Spleen (tissue), 11 donors: ENCODE measurements at regions not wholly inside any gene's neighbourhood (a gene's known extent, or its start where the extent isn't known, plus 50 kb on each side); places are given as distances from the start of the nearest gene placed in this dataset.
A peak's percentile ranks its signal among the peaks of the same experiment; 100 is the strongest.

ENCODE experiments used
- DNase-seq: peaks from one replicate; pipeline ENCODE4 v3.0.0-alpha.2; 2020
- H3K27ac ChIP-seq, 8 donors: fragments of 200-600 bp; sonication (generic) in 7 of 8; 1 replicate in 4 of 8; 2 replicates in 4 of 8; pipeline versions ENCODE4 v1.5.0 to v1.8.0; 2016 to 2021; ENCODE audit warnings: inconsistent platforms in 4 of 8, mild to moderate bottlenecking in 4 of 8, moderate library complexity in 1 of 8
- H3K27me3 ChIP-seq, 7 donors: fragments of 200-600 bp; sonication (generic) in 6 of 7; replicated peaks in 1 of 7; 1 replicate in 4 of 7; 2 replicates in 3 of 7; pipeline versions ENCODE4 v1.5.0 to v1.8.0; 2016 to 2021; ENCODE audit warnings: inconsistent platforms in 3 of 7, mild to moderate bottlenecking in 1 of 7
- H3K36me3 ChIP-seq, 6 donors: fragments of 200-600 bp; sonication (generic) in 5 of 6; 1 replicate in 4 of 6; 2 replicates in 2 of 6; pipeline versions ENCODE4 v1.5.0 to v1.8.0; 2016 to 2021; ENCODE audit warnings: inconsistent platforms in 2 of 6
- H3K4me1 ChIP-seq, 6 donors: fragments of 200-600 bp; sonication (generic) in 5 of 6; 1 replicate in 3 of 6; 2 replicates in 3 of 6; pipeline versions ENCODE4 v1.5.0 to v1.8.0; 2016 to 2021; ENCODE audit warnings: inconsistent platforms in 3 of 6
- H3K4me3 ChIP-seq, 8 donors: fragments of 200-600 bp; sonication (generic) in 7 of 8; 1 replicate in 4 of 8; 2 replicates in 4 of 8; pipeline versions ENCODE4 v1.5.0 to v1.8.0; 2016 to 2021; ENCODE audit warnings: inconsistent platforms in 4 of 8, mild to moderate bottlenecking in 4 of 8, moderate library complexity in 2 of 8
- H3K9me3 ChIP-seq, 8 donors: fragments of 200-600 bp; sonication (generic) in 7 of 8; 1 replicate in 4 of 8; 2 replicates in 4 of 8; pipeline versions ENCODE4 v1.5.0 to v1.8.0; 2016 to 2021; ENCODE audit warnings: inconsistent platforms in 4 of 8
- POLR2A ChIP-seq, 3 donors: fragments of 450-650 bp; IDR thresholded peaks; one replicate each; pipeline ENCODE4 v1.5.1; 2017; ENCODE audit warnings: antibody characterized with exemption in 3 of 3, mild to moderate bottlenecking in 1 of 3
- POLR2AphosphoS5 ChIP-seq, 3 donors: sonication (generic); formaldehyde crosslinking; IDR thresholded peaks; one replicate each; pipeline ENCODE4 v1.5.1; 2017; ENCODE audit warnings: antibody characterized with exemption in 3 of 3
- WGBS, 5 donors: extraction: QIAGEN DNeasy Blood & Tissue Kit in 3 of 5; methylation state at CpG; one replicate each; pipeline versions ENCODE4 v1.1.5 to v1.1.7; 2013 to 2018; 5-methylcytosine and 5-hydroxymethylcytosine counted together
- intact Hi-C: fragments of 100-400 bp; cut with DNase I; formaldehyde crosslinking; loops from one replicate; pipeline ENCODE4 v1.15.0; 2023; ENCODE audit warnings: low total_unique reads
- TF ChIP-seq, protein P1 (sequence below), 11 experiments: fragments of 200-600 bp in 7 of 11; fragments of 450-650 bp in 4 of 11; sonication (generic) in 4 of 11; IDR thresholded peaks in 8 of 11; conservative IDR thresholded peaks in 3 of 11; 1 replicate in 7 of 11; 2 replicates in 4 of 11; pipeline versions ENCODE4 v1.4.0 to v1.8.0; 2016 to 2021; ENCODE audit warnings: antibody characterized with exemption in 11 of 11, inconsistent platforms in 4 of 11, mild to moderate bottlenecking in 1 of 11
- donor health status: healthy with polysubstance abuse.
- donor health status: DM: no; HTN: no; CAD: no; lungs with moderate emphysema.
- donor health status: DM: no; HTN: no; CAD: no.
- donor health status: Bipolar disorder and iron deficiency.
- donor health status: healthy.
- donor health status: DM: no; HTN: no; CAD: no.
- donor health status: DM: yes; HTN: yes; CAD: no.

- no peaks in the 10 kb centered on the region for H3K27me3 ChIP-seq
- H3K9me3 ChIP-seq, result peaks cover 9 to 84% (median 42%) of the 10 kb centered on the region in 8 donors
- H3K36me3 ChIP-seq, result no peaks in the 10 kb centered on the region
- WGBS, 5 donors, result 85 to 93% (median 90%) methylated on average over 3 of the region's 3 CpGs
- no peak overlapping the region for H3K4me3 ChIP-seq
- peaks cover 0 to 4% (median 0%) of the 10 kb centered on the region in 6 donors for H3K4me1 ChIP-seq
- H3K27ac ChIP-seq, result no peak overlapping the region
- TF ChIP-seq POLR2A (IDR thresholded peaks at IDR 0.05) (no peak), POLR2AphosphoS5 (IDR thresholded peaks at IDR 0.05) (no peak)
- TF ChIP-seq, protein P1, sequence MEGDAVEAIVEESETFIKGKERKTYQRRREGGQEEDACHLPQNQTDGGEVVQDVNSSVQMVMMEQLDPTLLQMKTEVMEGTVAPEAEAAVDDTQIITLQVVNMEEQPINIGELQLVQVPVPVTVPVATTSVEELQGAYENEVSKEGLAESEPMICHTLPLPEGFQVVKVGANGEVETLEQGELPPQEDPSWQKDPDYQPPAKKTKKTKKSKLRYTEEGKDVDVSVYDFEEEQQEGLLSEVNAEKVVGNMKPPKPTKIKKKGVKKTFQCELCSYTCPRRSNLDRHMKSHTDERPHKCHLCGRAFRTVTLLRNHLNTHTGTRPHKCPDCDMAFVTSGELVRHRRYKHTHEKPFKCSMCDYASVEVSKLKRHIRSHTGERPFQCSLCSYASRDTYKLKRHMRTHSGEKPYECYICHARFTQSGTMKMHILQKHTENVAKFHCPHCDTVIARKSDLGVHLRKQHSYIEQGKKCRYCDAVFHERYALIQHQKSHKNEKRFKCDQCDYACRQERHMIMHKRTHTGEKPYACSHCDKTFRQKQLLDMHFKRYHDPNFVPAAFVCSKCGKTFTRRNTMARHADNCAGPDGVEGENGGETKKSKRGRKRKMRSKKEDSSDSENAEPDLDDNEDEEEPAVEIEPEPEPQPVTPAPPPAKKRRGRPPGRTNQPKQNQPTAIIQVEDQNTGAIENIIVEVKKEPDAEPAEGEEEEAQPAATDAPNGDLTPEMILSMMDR (IDR thresholded peaks at IDR 0.05 in 8 of 11, conservative IDR thresholded peaks at IDR 0.05 in 3 of 11), result no peak
- DNase-seq, result no peak
- intact Hi-C loops, result no loop called here
Measured at GRCh38 chr3:104281713-104282112, 1085.0 kb upstream of the ALCAM start.

DNA sequence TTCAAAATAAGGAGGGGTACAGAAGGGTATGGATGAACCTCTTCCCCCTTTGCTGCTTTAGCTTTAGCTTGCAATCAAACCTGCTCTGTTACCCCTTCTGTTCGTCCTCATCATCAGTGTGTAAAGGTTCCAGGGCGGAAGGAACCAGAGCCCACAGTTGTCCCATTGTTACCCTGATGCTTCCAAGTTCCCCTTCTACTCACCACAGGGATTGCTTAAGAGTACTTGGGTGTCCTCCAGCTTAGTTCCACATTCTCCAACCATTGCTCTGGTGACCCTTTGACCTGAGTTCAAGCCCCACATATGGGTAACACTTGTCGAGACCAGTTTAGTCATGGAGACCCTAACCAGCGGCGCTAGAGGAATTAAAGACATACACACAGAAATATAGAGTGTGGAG, 1080.1 kb upstream of the ALCAM start:
- Histone ChIP-seq H3K9me3 (peaks cover 1 to 56% (median 36%) of the 10 kb centered on the region in 8 donors), H3K4me1 (peaks cover 0 to 9% (median 0%) of the 10 kb centered on the region in 6 donors), H3K36me3 (no peaks in the 10 kb centered on the region), H3K27me3 (no peaks in the 10 kb centered on the region), H3K27ac (no peak overlapping the region), H3K4me3 (no peak overlapping the region)
- intact Hi-C loops, result no loop called here
- DNase-seq, result no peak
- 84 to 91% (median 91%) methylated on average over 5 of the region's 5 CpGs for WGBS, 5 donors
- TF ChIP-seq POLR2AphosphoS5 (IDR thresholded peaks at IDR 0.05) (no peak), POLR2A (IDR thresholded peaks at IDR 0.05) (no peak)
- TF ChIP-seq, protein P1 (IDR thresholded peaks at IDR 0.05 in 8 of 11, conservative IDR thresholded peaks at IDR 0.05 in 3 of 11), result no peak

GRCh38 chr3:104291437-104291851, 1075.3 kb upstream of the ALCAM start:
- WGBS, 5 donors, result 43 to 63% (median 48%) methylated on average over 3 of the region's 3 CpGs
- peaks cover 0 to 14% (median 12%) of the 10 kb centered on the region in 8 donors for H3K9me3 ChIP-seq
- H3K36me3 ChIP-seq, result no peaks in the 10 kb centered on the region
- peak overlapping the region in 3 of 8 donors; percentile 19 to 57 (median 42) for H3K27ac ChIP-seq
- DNase-seq, result no peak
- intact Hi-C loops, result no loop called here
- H3K4me3 ChIP-seq, result peak overlapping the region in 4 of 8 donors; percentile 9 to 43 (median 21)
- H3K4me1 ChIP-seq, result peaks cover 0 to 14% (median 0%) of the 10 kb centered on the region in 6 donors
- TF ChIP-seq POLR2A (IDR thresholded peaks at IDR 0.05) (no peak), POLR2AphosphoS5 (IDR thresholded peaks at IDR 0.05) (no peak)
- TF ChIP-seq, protein P1 (IDR thresholded peaks at IDR 0.05 in 8 of 11, conservative IDR thresholded peaks at IDR 0.05 in 3 of 11), result no peak
- H3K27me3 ChIP-seq, result no peaks in the 10 kb centered on the region

DNA sequence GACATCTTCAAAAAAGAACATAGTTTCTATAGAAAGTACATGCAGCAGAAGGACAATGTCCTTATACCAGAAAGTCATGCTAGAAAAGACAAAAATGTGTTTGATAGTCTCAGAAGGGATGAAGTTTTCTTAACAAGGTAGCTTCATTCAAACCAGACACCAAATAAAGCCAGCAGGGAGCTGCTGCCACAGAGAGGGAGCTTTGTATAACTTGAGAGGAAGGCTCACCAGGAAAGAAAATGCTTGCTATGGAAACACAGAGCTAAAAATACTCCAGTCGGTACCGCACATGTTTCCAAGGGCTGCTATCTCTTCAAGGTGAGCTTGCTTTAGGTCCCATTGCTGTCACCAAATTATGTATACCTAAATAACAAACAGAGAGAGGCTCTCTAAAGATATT, 1074.8 kb upstream of the ALCAM start:
- DNase-seq, result no peak
- TF ChIP-seq POLR2A (IDR thresholded peaks at IDR 0.05) (no peak), POLR2AphosphoS5 (IDR thresholded peaks at IDR 0.05) (no peak)
- TF ChIP-seq, protein P1 (IDR thresholded peaks at IDR 0.05 in 8 of 11, conservative IDR thresholded peaks at IDR 0.05 in 3 of 11), result no peak
- no peaks in the 10 kb centered on the region for H3K27me3 ChIP-seq
- intact Hi-C loops, result no loop called here
- peaks cover 0 to 14% (median 0%) of the 10 kb centered on the region in 6 donors for H3K4me1 ChIP-seq
- 49 to 60% (median 53%) methylated on average over 2 of the region's 2 CpGs for WGBS, 5 donors
- H3K9me3 ChIP-seq, result peaks cover 0 to 10% (median 7%) of the 10 kb centered on the region in 8 donors
- H3K27ac ChIP-seq, result peak overlapping the region in 3 of 8 donors; percentile 19 to 57 (median 42)
- H3K4me3 ChIP-seq, result peak overlapping the region in 4 of 8 donors; percentile 9 to 43 (median 21)
- H3K36me3 ChIP-seq, result no peaks in the 10 kb centered on the region
